ENCODE measurements at regions not wholly inside any gene's neighbourhood (a gene's known extent, or its start where the extent isn't known, plus 50 kb on each side); places are given as distances from the start of the nearest gene placed in this dataset.

GRCh38 chr5:168193493-168194250 is 97.8 kb upstream of the WWC1 start:
- TF ChIP-seq CTCF (IDR thresholded peaks at IDR 0.05) (no peak), EZH2 (IDR thresholded peaks at IDR 0.05; ENCODE audit: borderline replicate concordance, insufficient read depth, low read depth, low read length, poor library complexity, severe bottlenecking) (no peak)
